Keratinocyte (primary cell): ENCODE measurements at regions not wholly inside any gene's neighbourhood (a gene's known extent, or its start where the extent isn't known, plus 50 kb on each side); places are given as distances from the start of the nearest gene placed in this dataset.

Experiments used
- DNase-seq: peaks from one replicate; pipeline ENCODE4 v3.0.0-alpha.2; 2011; ENCODE audit warnings: low read depth, missing footprints, low spot score
- FAIRE-seq: peaks from 2 replicates; lab custom pipeline; 2011; peaks lifted over from hg19 to GRCh38; lab: Jason Lieb, UNC
- H2AFZ ChIP-seq: 2 replicates; pipeline ENCODE4 v1.6.0; 2012; ENCODE audit warnings: low read length, control low read depth, inconsistent platforms; ENCODE audit not compliant: control insufficient read depth
- H3K27ac ChIP-seq: 2 replicates; pipeline ENCODE4 v1.5.1; 2011; ENCODE audit warnings: low read length; ENCODE audit not compliant: control insufficient read depth, insufficient read depth
- H3K27me3 ChIP-seq: 3 replicates; pipeline ENCODE4 v1.6.0; 2011; ENCODE audit warnings: low read length; ENCODE audit not compliant: control insufficient read depth, insufficient read depth; ENCODE audit errors: extremely low read depth
- H3K36me3 ChIP-seq, 2 experiments: 2 replicates in 1 of 2; 3 replicates in 1 of 2; pipeline ENCODE4 v1.5.1; 2011; ENCODE audit warnings: low read length in 2 of 2, mild to moderate bottlenecking in 1 of 2; ENCODE audit not compliant: control insufficient read depth in 2 of 2, insufficient read depth in 2 of 2; ENCODE audit errors: extremely low read depth in 1 of 2
- H3K4me1 ChIP-seq: 3 replicates; pipeline ENCODE4 v1.5.1; 2011; ENCODE audit warnings: low read length; ENCODE audit not compliant: control insufficient read depth, insufficient read depth; ENCODE audit errors: extremely low read depth
- H3K4me2 ChIP-seq: 3 replicates; pipeline ENCODE4 v1.6.0; 2011; ENCODE audit warnings: low read depth, low read length; ENCODE audit not compliant: control insufficient read depth, insufficient read depth; ENCODE audit errors: extremely low read depth
- H3K4me3 ChIP-seq, 3 experiments: fragments of 200-600 bp in 1 of 3; sonication (generic) in 1 of 3; 2 replicates in 2 of 3; 3 replicates in 1 of 3; pipeline ENCODE4 v1.5.1; 2011 to 2016; ENCODE audit warnings: low read length in 3 of 3, mild to moderate bottlenecking in 3 of 3, control low read depth in 2 of 3, inconsistent platforms in 1 of 3, low read depth in 1 of 3, mixed read lengths in 1 of 3, mixed run types in 1 of 3, moderate library complexity in 1 of 3; ENCODE audit not compliant: control insufficient read depth in 2 of 3, insufficient read depth in 2 of 3; ENCODE audit errors: extremely low read depth in 1 of 3
- H3K79me2 ChIP-seq: 2 replicates; pipeline ENCODE4 v1.6.0; 2012; ENCODE audit warnings: low read length; ENCODE audit not compliant: control insufficient read depth, insufficient read depth
- H3K9ac ChIP-seq: 3 replicates; pipeline ENCODE4 v1.6.0; 2011; ENCODE audit warnings: low read length; ENCODE audit not compliant: control insufficient read depth, insufficient read depth; ENCODE audit errors: extremely low read depth
- H3K9me1 ChIP-seq: 3 replicates; pipeline ENCODE4 v1.6.0; 2011; ENCODE audit warnings: low read length; ENCODE audit not compliant: control insufficient read depth, insufficient read depth; ENCODE audit errors: extremely low read depth
- H3K9me3 ChIP-seq: 2 replicates; pipeline ENCODE4 v1.5.1; 2012; ENCODE audit warnings: low read depth, low read length; ENCODE audit not compliant: control insufficient read depth
- H4K20me1 ChIP-seq: 3 replicates; pipeline ENCODE4 v1.6.0; 2011; ENCODE audit warnings: low read length; ENCODE audit not compliant: control insufficient read depth, insufficient read depth; ENCODE audit errors: extremely low read depth
- EZH2 ChIP-seq: IDR thresholded peaks from one replicate; pipeline ENCODE4 v1.6.1; 2012; ENCODE audit warnings: inconsistent platforms, mild to moderate bottlenecking, low read length, moderate library complexity
- dilution Hi-C: fragments of 300-500 bp; cut with MboI; formaldehyde crosslinking; loops from one replicate; pipeline ENCODE4 v1.7.0; 2020; ENCODE audit warnings: low sequenced_read_pairs; ENCODE audit not compliant: extremely low pct_ligation_motif_present
- TF ChIP-seq, protein P1 (sequence below), 3 experiments: IDR thresholded peaks in 1 of 3; conservative IDR thresholded peaks in 1 of 3; optimal IDR thresholded peaks in 1 of 3; 2 replicates in 2 of 3; 3 replicates in 1 of 3; pipeline versions ENCODE3 to v1.5.1; 2011; ENCODE audit warnings: low read length in 3 of 3, mild to moderate bottlenecking in 3 of 3, moderate library complexity in 2 of 3, control low read depth in 1 of 3, inconsistent platforms in 1 of 3; ENCODE audit not compliant: insufficient read depth in 2 of 3; ENCODE audit errors: extremely low read depth in 1 of 3

DNA sequence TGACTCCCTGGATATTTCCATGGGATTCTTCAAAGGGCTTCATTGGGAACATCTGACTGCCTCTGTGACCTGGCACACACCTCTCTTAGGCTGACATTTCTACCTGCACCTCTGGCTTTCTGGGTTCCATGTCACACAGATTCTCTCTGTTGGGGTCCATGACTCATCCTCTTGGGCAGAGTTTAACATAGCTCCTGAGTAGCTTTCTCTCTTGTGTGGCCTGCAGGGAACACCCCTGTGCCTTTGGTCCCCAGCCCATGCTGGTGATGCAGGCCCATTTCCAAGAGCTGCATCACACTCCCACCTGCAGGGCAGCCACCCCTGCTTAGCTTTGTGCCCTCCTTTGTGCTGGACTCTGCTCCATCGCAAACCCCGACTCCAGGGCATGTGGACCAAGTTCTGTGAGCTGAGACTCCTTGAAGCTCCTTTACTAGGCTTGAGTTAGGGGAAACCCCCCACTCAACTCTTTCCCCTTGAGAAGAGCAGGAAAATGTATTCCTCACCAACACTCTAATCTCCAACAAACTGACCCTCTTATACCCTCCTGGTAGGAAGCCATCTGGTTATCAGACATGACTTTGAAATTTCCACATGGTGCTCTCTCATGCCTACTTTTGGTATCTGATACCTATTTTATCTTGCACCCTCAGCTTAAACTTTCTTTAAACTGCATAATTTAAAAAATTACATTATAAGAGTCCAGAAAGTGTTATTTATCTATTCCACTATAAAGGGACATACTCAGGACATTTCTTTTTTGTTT, 93.3 kb downstream of the ZNF777 start:
- no peak overlapping the region for H3K4me2 ChIP-seq

GRCh38 chr7:149369497-149369896, 91.4 kb downstream of the ZNF777 start:
- FAIRE-seq (no peak), DNase-seq (no peak)
- no peak overlapping the region for H3K9ac ChIP-seq

More for the DNA sequence above, 93.3 kb downstream of the ZNF777 start:
- no peaks in the 10 kb centered on the region for H3K9me1 ChIP-seq
- H3K36me3 ChIP-seq, result no peaks in the 10 kb centered on the region
- no peak for FAIRE-seq
- H3K4me3 ChIP-seq, result no peak overlapping the region
- dilution Hi-C loops, result no loop called here
- no peak for TF ChIP-seq EZH2
- TF ChIP-seq, protein P1, sequence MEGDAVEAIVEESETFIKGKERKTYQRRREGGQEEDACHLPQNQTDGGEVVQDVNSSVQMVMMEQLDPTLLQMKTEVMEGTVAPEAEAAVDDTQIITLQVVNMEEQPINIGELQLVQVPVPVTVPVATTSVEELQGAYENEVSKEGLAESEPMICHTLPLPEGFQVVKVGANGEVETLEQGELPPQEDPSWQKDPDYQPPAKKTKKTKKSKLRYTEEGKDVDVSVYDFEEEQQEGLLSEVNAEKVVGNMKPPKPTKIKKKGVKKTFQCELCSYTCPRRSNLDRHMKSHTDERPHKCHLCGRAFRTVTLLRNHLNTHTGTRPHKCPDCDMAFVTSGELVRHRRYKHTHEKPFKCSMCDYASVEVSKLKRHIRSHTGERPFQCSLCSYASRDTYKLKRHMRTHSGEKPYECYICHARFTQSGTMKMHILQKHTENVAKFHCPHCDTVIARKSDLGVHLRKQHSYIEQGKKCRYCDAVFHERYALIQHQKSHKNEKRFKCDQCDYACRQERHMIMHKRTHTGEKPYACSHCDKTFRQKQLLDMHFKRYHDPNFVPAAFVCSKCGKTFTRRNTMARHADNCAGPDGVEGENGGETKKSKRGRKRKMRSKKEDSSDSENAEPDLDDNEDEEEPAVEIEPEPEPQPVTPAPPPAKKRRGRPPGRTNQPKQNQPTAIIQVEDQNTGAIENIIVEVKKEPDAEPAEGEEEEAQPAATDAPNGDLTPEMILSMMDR (optimal IDR thresholded peaks at IDR 0.05 in 1 of 3, IDR thresholded peaks at IDR 0.05 in 1 of 3, conservative IDR thresholded peaks at IDR 0.05 in 1 of 3; ENCODE audit: extremely low read depth in 1 of 3, insufficient read depth in 2 of 3, low read length in 3 of 3), result no peak
- H3K9me3 ChIP-seq, result no peaks in the 10 kb centered on the region
- no peak overlapping the region for H2AFZ ChIP-seq
- H3K9ac ChIP-seq, result no peak overlapping the region
- no peaks in the 10 kb centered on the region for H3K4me1 ChIP-seq
- no peaks in the 10 kb centered on the region for H3K79me2 ChIP-seq
- no peak overlapping the region for H3K27ac ChIP-seq
- H4K20me1 ChIP-seq, result no peaks in the 10 kb centered on the region
- DNase-seq, result no peak
- H3K27me3 ChIP-seq, result no peaks in the 10 kb centered on the region

More at GRCh38 chr7:149369497-149369896, 91.4 kb downstream of the ZNF777 start:
- Histone ChIP-seq H3K27me3 (no peaks in the 10 kb centered on the region), H3K27ac (no peak overlapping the region), H4K20me1 (no peaks in the 10 kb centered on the region), H2AFZ (no peak overlapping the region), H3K9me1 (no peaks in the 10 kb centered on the region), H3K4me1 (no peaks in the 10 kb centered on the region), H3K79me2 (no peaks in the 10 kb centered on the region), H3K9me3 (no peaks in the 10 kb centered on the region), H3K4me3 (no peak overlapping the region), H3K4me2 (no peak overlapping the region), H3K36me3 (no peaks in the 10 kb centered on the region)
- dilution Hi-C loops, result no loop called here
- no peak for TF ChIP-seq EZH2
- TF ChIP-seq, protein P1 (optimal IDR thresholded peaks at IDR 0.05 in 1 of 3, IDR thresholded peaks at IDR 0.05 in 1 of 3, conservative IDR thresholded peaks at IDR 0.05 in 1 of 3; ENCODE audit: extremely low read depth in 1 of 3, insufficient read depth in 2 of 3, low read length in 3 of 3), result no peak
